IPS-18c (cell line): ENCODE measurements at regions not wholly inside any gene's neighbourhood (a gene's known extent, or its start where the extent isn't known, plus 50 kb on each side); places are given as distances from the start of the nearest gene placed in this dataset.

Source experiments
- H3K4me3 ChIP-seq: 2 replicates; pipeline ENCODE4 v1.7.0; 2013; ENCODE audit warnings: low read depth, mild to moderate bottlenecking, low read length, moderate library complexity; ENCODE audit not compliant: insufficient read depth
- H3K9me3 ChIP-seq: one replicate; pipeline ENCODE4 v1.6.1; 2013; ENCODE audit warnings: mild to moderate bottlenecking, low read length, moderate library complexity; ENCODE audit not compliant: control insufficient read depth, insufficient read depth

- Histone ChIP-seq H3K4me3 (no peak overlapping the region), H3K9me3 (peaks cover 2% of the 10 kb centered on the region)
Observed at GRCh38 chr11:70630816-70631623, 232.7 kb downstream of the CTTN start.

- Histone ChIP-seq H3K4me3 (no peak overlapping the region), H3K9me3 (peaks cover 2% of the 10 kb centered on the region)
Observed at GRCh38 chr11:70631624-70632047, 233.3 kb downstream of the CTTN start.

- Histone ChIP-seq H3K9me3 (peaks cover 2% of the 10 kb centered on the region), H3K4me3 (no peak overlapping the region)
Observed at GRCh38 chr11:70633610-70634009, 235.3 kb downstream of the CTTN start.

- no peaks in the 10 kb centered on the region for H3K9me3 ChIP-seq
- no peak overlapping the region for H3K4me3 ChIP-seq
Observed at GRCh38 chr11:70636659-70637058, 238.3 kb downstream of the CTTN start.

- Histone ChIP-seq H3K4me3 (no peak overlapping the region), H3K9me3 (no peaks in the 10 kb centered on the region)
Observed at GRCh38 chr11:70637186-70637800, 239.0 kb downstream of the CTTN start.

- H3K9me3 ChIP-seq: no peaks in the 10 kb centered on the region
- no peak overlapping the region for H3K4me3 ChIP-seq
Observed at GRCh38 chr11:70637949-70638583, 239.7 kb downstream of the CTTN start.

GRCh38 chr11:70640408-70640807, 242.1 kb downstream of the CTTN start:
- no peaks in the 10 kb centered on the region for H3K9me3 ChIP-seq
- no peak overlapping the region for H3K4me3 ChIP-seq

GRCh38 chr11:70641369-70641768, 243.0 kb downstream of the CTTN start:
- Histone ChIP-seq H3K4me3 (no peak overlapping the region), H3K9me3 (no peaks in the 10 kb centered on the region)

- Histone ChIP-seq H3K4me3 (no peak overlapping the region), H3K9me3 (no peaks in the 10 kb centered on the region)
Observed at GRCh38 chr11:70642266-70642665, 243.9 kb downstream of the CTTN start.

- Histone ChIP-seq H3K9me3 (no peaks in the 10 kb centered on the region), H3K4me3 (peak overlapping the region; percentile 1; the same call in 1 of the 2 replicates)
Observed at GRCh38 chr11:70643642-70644041, 245.3 kb downstream of the CTTN start.

GRCh38 chr11:70644343-70645060, 246.2 kb downstream of the CTTN start:
- Histone ChIP-seq H3K4me3 (no peak overlapping the region), H3K9me3 (no peaks in the 10 kb centered on the region)

GRCh38 chr11:70645537-70645936, 247.2 kb downstream of the CTTN start:
- no peak overlapping the region for H3K4me3 ChIP-seq
- no peaks in the 10 kb centered on the region for H3K9me3 ChIP-seq

- H3K4me3 ChIP-seq: no peak overlapping the region
- H3K9me3 ChIP-seq: no peaks in the 10 kb centered on the region
Observed at GRCh38 chr11:70646272-70647049, 248.1 kb downstream of the CTTN start.

- H3K4me3 ChIP-seq: no peak overlapping the region
- H3K9me3 ChIP-seq: no peaks in the 10 kb centered on the region
Observed at GRCh38 chr11:70647188-70648166, 249.1 kb downstream of the CTTN start.

GRCh38 chr11:70650075-70650909, 252.0 kb downstream of the CTTN start:
- H3K4me3 ChIP-seq: no peak overlapping the region
- H3K9me3 ChIP-seq: no peaks in the 10 kb centered on the region
